ENCODE measurements at regions not wholly inside any gene's neighbourhood (a gene's known extent, or its start where the extent isn't known, plus 50 kb on each side); places are given as distances from the start of the nearest gene placed in this dataset.

GRCh38 chr19:28521614-28522544 lies 691.1 kb downstream of the UQCRFS1 start:
- no peak for DNase-seq

- no peak for DNase-seq
Measured at GRCh38 chr19:28520998-28521568, 691.9 kb downstream of the UQCRFS1 start.

GRCh38 chr19:28519952-28520861 lies 692.7 kb downstream of the UQCRFS1 start:
- no peak for DNase-seq

- DNase-seq = no peak
Measured at GRCh38 chr19:28519218-28519779, 693.7 kb downstream of the UQCRFS1 start.

- DNase-seq = no peak
Measured at GRCh38 chr19:28516415-28516872, 696.5 kb downstream of the UQCRFS1 start.

- DNase-seq = no peak
Measured at GRCh38 chr19:28514166-28514565, 698.8 kb downstream of the UQCRFS1 start.

GRCh38 chr19:28511655-28512054 lies 701.3 kb downstream of the UQCRFS1 start:
- no peak for DNase-seq

GRCh38 chr19:28509079-28509895 lies 703.7 kb downstream of the UQCRFS1 start:
- no peak for DNase-seq

- no peak for DNase-seq
Measured at GRCh38 chr19:28508666-28509065, 704.3 kb downstream of the UQCRFS1 start.

- DNase-seq = no peak
Measured at GRCh38 chr19:28505933-28506332, 707.0 kb downstream of the UQCRFS1 start.

GRCh38 chr19:28505134-28505533 lies 707.8 kb downstream of the UQCRFS1 start:
- DNase-seq = no peak

- no peak for DNase-seq
Measured at GRCh38 chr19:28504727-28505126, 708.2 kb downstream of the UQCRFS1 start.

GRCh38 chr19:28504139-28504538 lies 708.8 kb downstream of the UQCRFS1 start:
- DNase-seq = no peak

GRCh38 chr19:28502879-28503734 lies 709.8 kb downstream of the UQCRFS1 start:
- no peak for DNase-seq

- DNase-seq = no peak
Measured at GRCh38 chr19:28501976-28502375, 711.0 kb downstream of the UQCRFS1 start.

GRCh38 chr19:28500982-28501630 lies 711.8 kb downstream of the UQCRFS1 start:
- DNase-seq = no peak

- no peak for DNase-seq
Measured at GRCh38 chr19:28500296-28500695, 712.7 kb downstream of the UQCRFS1 start.

GRCh38 chr19:28498404-28498976 lies 714.5 kb downstream of the UQCRFS1 start:
- no peak for DNase-seq

- no peak for DNase-seq
Measured at GRCh38 chr19:28497887-28498286, 715.1 kb downstream of the UQCRFS1 start.

- no peak for DNase-seq
Measured at GRCh38 chr19:28497137-28497536, 715.8 kb downstream of the UQCRFS1 start.

All from T1000 (cell line).